GM12878 (cell line): ENCODE measurements at regions not wholly inside any gene's neighbourhood (a gene's known extent, or its start where the extent isn't known, plus 50 kb on each side); places are given as distances from the start of the nearest gene placed in this dataset.

Experiments used
- ATAC-seq: fragments of 200-7000 bp; cut with Tn5 transposase; 3 replicates; pipeline ENCODE4 v1.9.1; 2020; ENCODE audit warnings: mild to moderate bottlenecking, moderate library complexity
- BruUV-seq: library from RNA; stranded (reverse); fragments of 400-500 nt; replicated peaks from 2 replicates; lab custom pipeline; 2021; lab: Mats Ljungman, UMichigan
- CTCF ChIA-PET: fragments of 300-600 bp; sonication (Branson Sonifier 250); formaldehyde crosslinking; extraction: SDS; loops from one replicate; lab custom pipeline; 2021; ENCODE audit warnings: inconsistent platforms; lab: Yijun Ruan, JAX
- POLR2A ChIA-PET: fragments of 350-600 bp; formaldehyde crosslinking; extraction: SDS; loops from one replicate; lab custom pipeline; 2021; ENCODE audit warnings: inconsistent platforms; lab: Charles Lee
- RAD21 ChIA-PET: fragments of 300-600 bp; sonication (Branson Sonifier 250); formaldehyde crosslinking; loops from one replicate; lab custom pipeline; 2023; ENCODE audit warnings: antibody characterized with exemption; ENCODE audit not compliant: unreplicated experiment; lab: Charles Lee
- SMC1A ChIA-PET: fragments of 300-600 bp; sonication (Branson Sonifier 250); formaldehyde crosslinking; loops from one replicate; lab custom pipeline; 2023; ENCODE audit not compliant: unreplicated experiment, uncharacterized antibody; lab: Charles Lee
- DNase-seq: peaks from one replicate; pipeline ENCODE4 v3.0.0-alpha.2; 2011; ENCODE audit warnings: low read depth, low spot score
- FAIRE-seq: peaks from 3 replicates; lab custom pipeline; 2011; peaks lifted over from hg19 to GRCh38; lab: Jason Lieb, UNC
- H2AFZ ChIP-seq: 2 replicates; pipeline ENCODE4 v1.6.0; 2011; ENCODE audit warnings: low read depth, low read length, control low read depth; ENCODE audit not compliant: control insufficient read depth
- H3K27ac ChIP-seq: 2 replicates; pipeline ENCODE4 v1.5.1; 2011; ENCODE audit warnings: control low read depth; ENCODE audit not compliant: control insufficient read depth, insufficient read depth
- H3K27me3 ChIP-seq, 2 experiments: replicated peaks in 1 of 2; 2 replicates each; pipeline versions ENCODE4 v1.6.0 to v1.6.1; 2011; ENCODE audit warnings: low read length in 1 of 2; ENCODE audit not compliant: control insufficient read depth in 2 of 2, insufficient read depth in 2 of 2
- H3K36me3 ChIP-seq, 2 experiments: 2 replicates each; pipeline ENCODE4 v1.5.1; 2011; ENCODE audit warnings: low read length in 1 of 2; ENCODE audit not compliant: control insufficient read depth in 2 of 2, insufficient read depth in 2 of 2
- H3K4me1 ChIP-seq: 2 replicates; pipeline ENCODE4 v1.6.1; 2011; ENCODE audit warnings: mild to moderate bottlenecking, low read length, moderate library complexity, mixed read lengths; ENCODE audit not compliant: control insufficient read depth, insufficient read depth
- H3K4me2 ChIP-seq: 2 replicates; pipeline ENCODE4 v1.6.0; 2011; ENCODE audit warnings: control low read depth; ENCODE audit not compliant: control insufficient read depth, insufficient read depth
- H3K4me3 ChIP-seq: fragments of 200-600 bp; sonication (generic); 2 replicates; pipeline ENCODE4 v1.5.1; 2016
- H3K79me2 ChIP-seq: 2 replicates; pipeline ENCODE4 v1.6.0; 2011; ENCODE audit warnings: low read length; ENCODE audit not compliant: control insufficient read depth, insufficient read depth
- H3K9ac ChIP-seq: 2 replicates; pipeline ENCODE4 v1.8.0; 2011; ENCODE audit warnings: low read length, control low read depth, mixed read lengths; ENCODE audit not compliant: control insufficient read depth, insufficient read depth
- H3K9me3 ChIP-seq: replicated peaks from 3 replicates; pipeline ENCODE4 v1.5.1; 2011; ENCODE audit warnings: mild to moderate bottlenecking, low read length; ENCODE audit not compliant: control insufficient read depth, insufficient read depth
- H4K20me1 ChIP-seq: 2 replicates; pipeline ENCODE4 v1.6.0; 2011; ENCODE audit not compliant: control insufficient read depth, insufficient read depth
- CBX3 ChIP-seq: fragments of 200-600 bp; sonication (generic); IDR thresholded peaks from 2 replicates; pipeline ENCODE4 v1.6.1; 2016; ENCODE audit warnings: low read depth, borderline replicate concordance
- DPF2 ChIP-seq: fragments of 450-650 bp; IDR thresholded peaks from 2 replicates; pipeline ENCODE4 v1.6.1; 2017; ENCODE audit warnings: mild to moderate bottlenecking
- MYC ChIP-seq: IDR thresholded peaks from 2 replicates; pipeline ENCODE4 v1.6.1; 2011; ENCODE audit warnings: mild to moderate bottlenecking, low read length, moderate library complexity, inconsistent platforms; ENCODE audit not compliant: insufficient read depth, insufficient replicate concordance, insufficient read length, severe bottlenecking
- NBN ChIP-seq: fragments of 450-650 bp; IDR thresholded peaks from 2 replicates; pipeline ENCODE4 v1.6.1; 2016
- NFIC ChIP-seq: IDR thresholded peaks from 2 replicates; pipeline ENCODE4 v1.6.1; 2012; ENCODE audit warnings: low read depth, mild to moderate bottlenecking, inconsistent platforms, low read length, moderate library complexity
- NFYB ChIP-seq: IDR thresholded peaks from 2 replicates; pipeline ENCODE4 v1.6.1; 2011; ENCODE audit warnings: low read depth, mild to moderate bottlenecking, low read length, improper control_type of control experiment, moderate library complexity; ENCODE audit not compliant: insufficient read depth
- RELA ChIP-seq: fragments of 450-650 bp; IDR thresholded peaks from 2 replicates; pipeline ENCODE4 v1.8.0; 2014; ENCODE audit warnings: borderline replicate concordance; ENCODE audit not compliant: partially characterized antibody
- SREBF2 ChIP-seq: IDR thresholded peaks from 2 replicates; pipeline ENCODE4 v1.6.1; 2012; ENCODE audit warnings: mild to moderate bottlenecking, low read length
- ZBED1 ChIP-seq: IDR thresholded peaks from 2 replicates; pipeline ENCODE4 v1.6.1; 2016; ENCODE audit warnings: borderline replicate concordance
- ZSCAN29 ChIP-seq: fragments of 450-650 bp; IDR thresholded peaks from 2 replicates; pipeline ENCODE4 v1.6.1; 2017; ENCODE audit warnings: mild to moderate bottlenecking, moderate library complexity
- WGBS: methylation state at CpG from one replicate; pipeline ENCODE4 v1.1.6; 2016; ENCODE audit warnings: low lambda C conversion rate; ENCODE audit not compliant: insufficient replicate concordance, insufficient coverage; ENCODE audit errors: missing lambda C conversion rate; 5-methylcytosine and 5-hydroxymethylcytosine counted together
- in situ Hi-C: fragments of 300-500 bp; cut with MboI; formaldehyde crosslinking; loops from 9 replicates; pipeline ENCODE4 v1.14.3; 2018; ENCODE audit warnings: mixed read lengths
- intact Hi-C: fragments of 100-400 bp; cut with micrococcal nuclease; formaldehyde crosslinking; loops from one replicate; pipeline ENCODE4 v1.14.2; 2022; ENCODE audit not compliant: unreplicated experiment
- TF ChIP-seq, protein P1 (sequence below): fragments of 450-650 bp; IDR thresholded peaks from 2 replicates; pipeline ENCODE4 v1.6.1; 2017; ENCODE audit warnings: mild to moderate bottlenecking, moderate library complexity
- TF ChIP-seq, protein P2 (sequence below): fragments of 450-650 bp; IDR thresholded peaks from 2 replicates; pipeline ENCODE4 v1.6.1; 2014; ENCODE audit warnings: mild to moderate bottlenecking
- TF ChIP-seq, protein P3 (sequence below): fragments of 450-650 bp; conservative IDR thresholded peaks from 2 replicates; pipeline ENCODE4 v1.6.1; 2017; ENCODE audit warnings: mild to moderate bottlenecking, moderate library complexity
- TF ChIP-seq, protein P4 (sequence below): fragments of 450-650 bp; IDR thresholded peaks from 2 replicates; pipeline ENCODE4 v1.6.1; 2016; ENCODE audit warnings: mild to moderate bottlenecking

DNA sequence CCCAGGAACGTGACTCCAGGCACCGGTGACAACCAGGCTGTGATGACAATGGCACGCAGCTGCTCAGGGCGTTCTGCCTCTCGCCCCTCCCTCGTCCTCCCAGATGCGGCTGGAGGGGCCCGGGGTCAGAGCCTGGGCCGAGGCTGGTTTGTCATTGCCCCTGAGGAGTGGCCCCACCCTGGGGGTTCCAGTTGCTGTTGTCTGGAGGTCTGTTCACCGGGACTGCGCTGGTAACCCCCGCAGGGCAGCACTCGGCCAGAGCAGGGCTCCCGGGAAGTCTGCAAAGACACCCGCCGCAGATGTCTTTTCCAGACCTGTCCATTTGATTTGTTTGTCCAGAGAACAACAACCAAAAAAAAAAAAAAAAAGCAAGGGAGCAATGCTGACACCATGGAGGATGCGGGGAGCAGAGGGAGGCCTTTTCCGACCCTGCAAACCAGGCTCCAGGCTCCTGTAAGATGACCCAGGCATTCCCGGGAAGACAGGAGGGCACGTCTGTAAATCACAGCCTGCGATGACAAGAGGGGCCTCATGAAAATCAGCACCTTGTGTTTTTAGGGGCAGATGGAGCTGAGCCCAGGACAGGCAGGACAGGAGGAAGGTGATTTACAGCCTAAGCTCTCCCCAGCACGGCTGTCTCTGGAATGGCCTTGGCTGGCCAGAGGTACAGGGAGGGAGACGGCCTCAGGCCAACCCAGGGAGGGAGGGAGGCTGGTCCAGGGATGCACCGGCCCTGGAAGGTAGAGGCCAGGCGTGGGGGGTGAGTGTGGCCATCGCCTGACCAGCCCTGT, 189.3 kb downstream of the ERMARD start:
- in situ Hi-C loops (no loop called here), intact Hi-C loops (no loop called here)
- Histone ChIP-seq H3K79me2 (no peaks in the 10 kb centered on the region), H3K27me3 (no peaks in the 10 kb centered on the region), H3K27ac (no peak overlapping the region), H3K9me3 (no peaks in the 10 kb centered on the region; the same call in 1 of the 3 replicates), H3K9ac (no peak overlapping the region), H3K4me3 (no peak overlapping the region), H2AFZ (no peak overlapping the region), H3K36me3 (no peaks in the 10 kb centered on the region), H3K4me1 (no peaks in the 10 kb centered on the region), H4K20me1 (no peaks in the 10 kb centered on the region), H3K4me2 (no peak overlapping the region)
- POLR2A ChIA-PET = no interaction called here
- CTCF ChIA-PET = no interaction called here
- RAD21 ChIA-PET = no interaction called here
- ATAC-seq = no peak
- FAIRE-seq = no peak
- 63% methylated on average over 24 of the region's 26 CpGs for WGBS
- DNase-seq = no peak
- SMC1A ChIA-PET = no interaction called here
- BruUV-seq = no TSS peak
- TF ChIP-seq, protein P1, sequence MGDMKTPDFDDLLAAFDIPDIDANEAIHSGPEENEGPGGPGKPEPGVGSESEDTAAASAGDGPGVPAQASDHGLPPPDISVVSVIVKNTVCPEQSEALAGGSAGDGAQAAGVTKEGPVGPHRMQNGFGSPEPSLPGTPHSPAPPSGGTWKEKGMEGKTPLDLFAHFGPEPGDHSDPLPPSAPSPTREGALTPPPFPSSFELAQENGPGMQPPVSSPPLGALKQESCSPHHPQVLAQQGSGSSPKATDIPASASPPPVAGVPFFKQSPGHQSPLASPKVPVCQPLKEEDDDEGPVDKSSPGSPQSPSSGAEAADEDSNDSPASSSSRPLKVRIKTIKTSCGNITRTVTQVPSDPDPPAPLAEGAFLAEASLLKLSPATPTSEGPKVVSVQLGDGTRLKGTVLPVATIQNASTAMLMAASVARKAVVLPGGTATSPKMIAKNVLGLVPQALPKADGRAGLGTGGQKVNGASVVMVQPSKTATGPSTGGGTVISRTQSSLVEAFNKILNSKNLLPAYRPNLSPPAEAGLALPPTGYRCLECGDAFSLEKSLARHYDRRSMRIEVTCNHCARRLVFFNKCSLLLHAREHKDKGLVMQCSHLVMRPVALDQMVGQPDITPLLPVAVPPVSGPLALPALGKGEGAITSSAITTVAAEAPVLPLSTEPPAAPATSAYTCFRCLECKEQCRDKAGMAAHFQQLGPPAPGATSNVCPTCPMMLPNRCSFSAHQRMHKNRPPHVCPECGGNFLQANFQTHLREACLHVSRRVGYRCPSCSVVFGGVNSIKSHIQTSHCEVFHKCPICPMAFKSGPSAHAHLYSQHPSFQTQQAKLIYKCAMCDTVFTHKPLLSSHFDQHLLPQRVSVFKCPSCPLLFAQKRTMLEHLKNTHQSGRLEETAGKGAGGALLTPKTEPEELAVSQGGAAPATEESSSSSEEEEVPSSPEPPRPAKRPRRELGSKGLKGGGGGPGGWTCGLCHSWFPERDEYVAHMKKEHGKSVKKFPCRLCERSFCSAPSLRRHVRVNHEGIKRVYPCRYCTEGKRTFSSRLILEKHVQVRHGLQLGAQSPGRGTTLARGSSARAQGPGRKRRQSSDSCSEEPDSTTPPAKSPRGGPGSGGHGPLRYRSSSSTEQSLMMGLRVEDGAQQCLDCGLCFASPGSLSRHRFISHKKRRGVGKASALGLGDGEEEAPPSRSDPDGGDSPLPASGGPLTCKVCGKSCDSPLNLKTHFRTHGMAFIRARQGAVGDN = no peak
- no peak for TF ChIP-seq NFIC
- no peak for TF ChIP-seq NFYB
- TF ChIP-seq, protein P2, sequence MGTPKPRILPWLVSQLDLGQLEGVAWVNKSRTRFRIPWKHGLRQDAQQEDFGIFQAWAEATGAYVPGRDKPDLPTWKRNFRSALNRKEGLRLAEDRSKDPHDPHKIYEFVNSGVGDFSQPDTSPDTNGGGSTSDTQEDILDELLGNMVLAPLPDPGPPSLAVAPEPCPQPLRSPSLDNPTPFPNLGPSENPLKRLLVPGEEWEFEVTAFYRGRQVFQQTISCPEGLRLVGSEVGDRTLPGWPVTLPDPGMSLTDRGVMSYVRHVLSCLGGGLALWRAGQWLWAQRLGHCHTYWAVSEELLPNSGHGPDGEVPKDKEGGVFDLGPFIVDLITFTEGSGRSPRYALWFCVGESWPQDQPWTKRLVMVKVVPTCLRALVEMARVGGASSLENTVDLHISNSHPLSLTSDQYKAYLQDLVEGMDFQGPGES = no peak
- TF ChIP-seq MYC = no peak
- no peak for TF ChIP-seq ZBED1
- no peak for TF ChIP-seq ZSCAN29
- TF ChIP-seq, protein P3, sequence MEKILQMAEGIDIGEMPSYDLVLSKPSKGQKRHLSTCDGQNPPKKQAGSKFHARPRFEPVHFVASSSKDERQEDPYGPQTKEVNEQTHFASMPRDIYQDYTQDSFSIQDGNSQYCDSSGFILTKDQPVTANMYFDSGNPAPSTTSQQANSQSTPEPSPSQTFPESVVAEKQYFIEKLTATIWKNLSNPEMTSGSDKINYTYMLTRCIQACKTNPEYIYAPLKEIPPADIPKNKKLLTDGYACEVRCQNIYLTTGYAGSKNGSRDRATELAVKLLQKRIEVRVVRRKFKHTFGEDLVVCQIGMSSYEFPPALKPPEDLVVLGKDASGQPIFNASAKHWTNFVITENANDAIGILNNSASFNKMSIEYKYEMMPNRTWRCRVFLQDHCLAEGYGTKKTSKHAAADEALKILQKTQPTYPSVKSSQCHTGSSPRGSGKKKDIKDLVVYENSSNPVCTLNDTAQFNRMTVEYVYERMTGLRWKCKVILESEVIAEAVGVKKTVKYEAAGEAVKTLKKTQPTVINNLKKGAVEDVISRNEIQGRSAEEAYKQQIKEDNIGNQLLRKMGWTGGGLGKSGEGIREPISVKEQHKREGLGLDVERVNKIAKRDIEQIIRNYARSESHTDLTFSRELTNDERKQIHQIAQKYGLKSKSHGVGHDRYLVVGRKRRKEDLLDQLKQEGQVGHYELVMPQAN = no peak
- TF ChIP-seq, protein P4, sequence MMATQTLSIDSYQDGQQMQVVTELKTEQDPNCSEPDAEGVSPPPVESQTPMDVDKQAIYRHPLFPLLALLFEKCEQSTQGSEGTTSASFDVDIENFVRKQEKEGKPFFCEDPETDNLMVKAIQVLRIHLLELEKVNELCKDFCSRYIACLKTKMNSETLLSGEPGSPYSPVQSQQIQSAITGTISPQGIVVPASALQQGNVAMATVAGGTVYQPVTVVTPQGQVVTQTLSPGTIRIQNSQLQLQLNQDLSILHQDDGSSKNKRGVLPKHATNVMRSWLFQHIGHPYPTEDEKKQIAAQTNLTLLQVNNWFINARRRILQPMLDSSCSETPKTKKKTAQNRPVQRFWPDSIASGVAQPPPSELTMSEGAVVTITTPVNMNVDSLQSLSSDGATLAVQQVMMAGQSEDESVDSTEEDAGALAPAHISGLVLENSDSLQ = no peak
- no peak for TF ChIP-seq RELA
- TF ChIP-seq SREBF2 = no peak
- no peak for TF ChIP-seq CBX3
- TF ChIP-seq DPF2 = no peak
- no peak for TF ChIP-seq NBN
